DMS 273 (cell line): ENCODE measurements at regions not wholly inside any gene's neighbourhood (a gene's known extent, or its start where the extent isn't known, plus 50 kb on each side); places are given as distances from the start of the nearest gene placed in this dataset.

ENCODE experiments used
- DNase-seq: peaks from one replicate; lab custom pipeline; 2025; ENCODE audit not compliant: unreplicated experiment; lab: John Stamatoyannopoulos, UW

- DNase-seq, result no peak
These were observed 329.0 kb downstream of the MAF start for GRCh38 chr16:79271583-79271982.

GRCh38 chr16:79270011-79270410, 330.5 kb downstream of the MAF start:
- no peak for DNase-seq

GRCh38 chr16:79269211-79269863, 331.2 kb downstream of the MAF start:
- DNase-seq, result no peak

GRCh38 chr16:79267781-79268180, 332.8 kb downstream of the MAF start:
- DNase-seq, result no peak

- no peak for DNase-seq
These were observed 333.4 kb downstream of the MAF start for GRCh38 chr16:79267146-79267545.

GRCh38 chr16:79265701-79266100, 334.8 kb downstream of the MAF start:
- DNase-seq, result no peak

GRCh38 chr16:79265196-79265595, 335.3 kb downstream of the MAF start:
- DNase-seq, result no peak

- DNase-seq, result no peak
These were observed 336.1 kb downstream of the MAF start for GRCh38 chr16:79264237-79265109.

GRCh38 chr16:79263425-79263824, 337.1 kb downstream of the MAF start:
- no peak for DNase-seq
